GM23338 (cell line): ENCODE measurements at regions not wholly inside any gene's neighbourhood (a gene's known extent, or its start where the extent isn't known, plus 50 kb on each side); places are given as distances from the start of the nearest gene placed in this dataset.
A peak's percentile ranks its signal among the peaks of the same experiment; 100 is the strongest.

Experiments used
- ATAC-seq: fragments of 200-7000 bp; cut with Tn5 transposase; 3 replicates; pipeline ENCODE4 v1.9.1; 2020
- DNase-seq: peaks from one replicate; pipeline ENCODE4 v3.0.0-alpha.2; 2015; ENCODE audit warnings: low spot score
- H2AFZ ChIP-seq: fragments of 200-600 bp; sonication (generic); 2 replicates; pipeline ENCODE4 v1.8.0; 2016; ENCODE audit warnings: antibody characterized with exemption, mild to moderate bottlenecking, moderate library complexity
- H3F3A ChIP-seq: fragments of 200-600 bp; sonication (generic); replicated peaks from 2 replicates; pipeline ENCODE4 v1.8.0; 2017; ENCODE audit warnings: antibody characterized with exemption, mixed run types, low read depth
- H3K27ac ChIP-seq: fragments of 200-600 bp; sonication (generic); 2 replicates; pipeline ENCODE4 v1.6.1; 2016; ENCODE audit warnings: low read depth
- H3K27me3 ChIP-seq: fragments of 200-600 bp; sonication (generic); 2 replicates; pipeline ENCODE4 v1.8.0; 2016; ENCODE audit warnings: mild to moderate bottlenecking, mixed run types, moderate library complexity; ENCODE audit not compliant: insufficient read depth
- H3K36me3 ChIP-seq: fragments of 200-600 bp; sonication (generic); 2 replicates; pipeline ENCODE4 v1.8.0; 2016; ENCODE audit warnings: mild to moderate bottlenecking; ENCODE audit not compliant: insufficient read depth
- H3K4me1 ChIP-seq: fragments of 200-600 bp; sonication (generic); 2 replicates; pipeline ENCODE4 v1.8.0; 2016; ENCODE audit warnings: mild to moderate bottlenecking, moderate library complexity; ENCODE audit not compliant: insufficient read depth
- H3K4me2 ChIP-seq: fragments of 200-600 bp; sonication (generic); 2 replicates; pipeline ENCODE4 v1.7.1; 2017; ENCODE audit warnings: mixed run types
- H3K4me3 ChIP-seq: fragments of 200-600 bp; sonication (generic); 2 replicates; pipeline ENCODE4 v1.6.1; 2016; ENCODE audit warnings: mixed run types
- H3K79me2 ChIP-seq: fragments of 200-600 bp; sonication (generic); replicated peaks from 2 replicates; pipeline ENCODE4 v1.8.0; 2017; ENCODE audit warnings: mild to moderate bottlenecking; ENCODE audit not compliant: insufficient read depth
- H3K9me2 ChIP-seq: fragments of 200-600 bp; sonication (generic); 2 replicates; pipeline ENCODE4 v1.8.0; 2017; ENCODE audit not compliant: insufficient read depth
- H4K20me1 ChIP-seq: fragments of 200-600 bp; sonication (generic); replicated peaks from 2 replicates; pipeline ENCODE4 v1.8.0; 2017; ENCODE audit warnings: mild to moderate bottlenecking; ENCODE audit not compliant: insufficient read depth
- H3K27ac Mint-ChIP-seq: 2 replicates; pipeline ENCODE4 v1.8.0; 2020; ENCODE audit warnings: inconsistent platforms, mild to moderate bottlenecking, moderate library complexity, mixed read lengths
- H3K27me3 Mint-ChIP-seq: 3 replicates; pipeline ENCODE4 v1.8.0; 2022; ENCODE audit warnings: low read depth, mild to moderate bottlenecking, moderate library complexity, mixed read lengths, inconsistent platforms; ENCODE audit not compliant: insufficient read depth, poor library complexity
- H3K36me3 Mint-ChIP-seq: 3 replicates; pipeline ENCODE4 v1.8.0; 2021; ENCODE audit warnings: low read depth, mild to moderate bottlenecking, inconsistent platforms, moderate library complexity, mixed read lengths
- H3K4me1 Mint-ChIP-seq: 3 replicates; pipeline ENCODE4 v1.8.0; 2020; ENCODE audit warnings: mild to moderate bottlenecking, inconsistent platforms, mixed read lengths
- H3K4me3 Mint-ChIP-seq: 3 replicates; pipeline ENCODE4 v1.8.0; 2021; ENCODE audit warnings: moderate library complexity, mild to moderate bottlenecking, inconsistent platforms, mixed read lengths
- H3K9me3 Mint-ChIP-seq: 3 replicates; pipeline ENCODE4 v1.8.0; 2020; ENCODE audit warnings: moderate library complexity, mild to moderate bottlenecking, inconsistent platforms, mixed read lengths
- CREB1 ChIP-seq: fragments of 250-450 bp; sonication (Bioruptor Pico); IDR thresholded peaks from 2 replicates; pipeline ENCODE4 v1.5.0; 2020; ENCODE audit warnings: low read depth, mild to moderate bottlenecking, moderate library complexity
- CTCF ChIP-seq, 2 experiments: fragments of 200-600 bp in 1 of 2; sonication (generic) in 1 of 2; conservative IDR thresholded peaks; 2 replicates each; pipeline versions ENCODE4 v1.5.1 to v1.6.1; 2016 to 2017; ENCODE audit warnings: antibody characterized with exemption in 2 of 2, low read depth in 2 of 2, mild to moderate bottlenecking in 2 of 2, moderate library complexity in 1 of 2
- EZH2phosphoT487 ChIP-seq: fragments of 200-600 bp; sonication (generic); IDR thresholded peaks from one replicate; pipeline ENCODE4 v1.8.1; 2018; ENCODE audit warnings: antibody characterized with exemption; ENCODE audit not compliant: unreplicated experiment
- NANOG ChIP-seq: IDR thresholded peaks from 2 replicates; pipeline ENCODE4 v1.6.1; 2016; ENCODE audit warnings: antibody characterized with exemption, borderline replicate concordance
- POLR2AphosphoS5 ChIP-seq: IDR thresholded peaks from 2 replicates; pipeline ENCODE4 v1.6.1; 2016; ENCODE audit warnings: antibody characterized with exemption, low read depth
- REST ChIP-seq: IDR thresholded peaks from one replicate; pipeline ENCODE4 v1.6.1; 2018; ENCODE audit warnings: antibody characterized with exemption; ENCODE audit not compliant: unreplicated experiment
- ZNF114 ChIP-seq: fragments of 250-450 bp; sonication (Bioruptor Pico); IDR thresholded peaks from 2 replicates; pipeline ENCODE4 v1.5.0; 2020; ENCODE audit warnings: mild to moderate bottlenecking, moderate library complexity

- Mint-ChIP-seq H3K4me3 (no peak overlapping the region), H3K4me1 (no peaks in the 10 kb centered on the region), H3K27ac (no peak overlapping the region), H3K36me3 (peaks cover 20% of the 10 kb centered on the region; the same call in 2 of the 3 replicates), H3K9me3 (peaks cover 90% of the 10 kb centered on the region), H3K27me3 (peaks cover 4% of the 10 kb centered on the region)
- Histone ChIP-seq H3K27me3 (no peaks in the 10 kb centered on the region), H3K79me2 (no peaks in the 10 kb centered on the region), H3K4me2 (no peak overlapping the region), H3K4me1 (no peaks in the 10 kb centered on the region), H3K36me3 (no peaks in the 10 kb centered on the region), H3K9me2 (no peaks in the 10 kb centered on the region), H3K27ac (no peak overlapping the region), H2AFZ (no peak overlapping the region), H4K20me1 (no peaks in the 10 kb centered on the region), H3F3A (peaks cover 8% of the 10 kb centered on the region), H3K4me3 (no peak overlapping the region)
- no peak for DNase-seq
- no peak for ATAC-seq
- TF ChIP-seq REST: no peak
- TF ChIP-seq ZNF114 (CRISPR knock-in tag): no peak
- TF ChIP-seq POLR2AphosphoS5: no peak
- TF ChIP-seq CTCF (conservative IDR thresholded peaks at IDR 0.05; ENCODE audit: low read depth in 2 of 2): no peak
- TF ChIP-seq CREB1: no peak
- no peak for TF ChIP-seq NANOG
Observed at GRCh38 chr10:131485732-131486131, 174.2 kb upstream of the TCERG1L start.

GRCh38 chr10:131487822-131488221, 176.3 kb upstream of the TCERG1L start:
- peaks cover 89% of the 10 kb centered on the region for H3K9me3 Mint-ChIP-seq
- no peak overlapping the region for H3K4me3 Mint-ChIP-seq
- Histone ChIP-seq H3K4me2 (no peak overlapping the region), H3K79me2 (no peaks in the 10 kb centered on the region), H3K4me1 (no peaks in the 10 kb centered on the region), H3K27me3 (no peaks in the 10 kb centered on the region), H3F3A (peaks cover 8% of the 10 kb centered on the region), H3K27ac (no peak overlapping the region), H2AFZ (no peak overlapping the region), H3K4me3 (no peak overlapping the region), H4K20me1 (no peaks in the 10 kb centered on the region), H3K36me3 (no peaks in the 10 kb centered on the region), H3K9me2 (no peaks in the 10 kb centered on the region)
- no peak for ATAC-seq
- TF ChIP-seq NANOG: no peak
- peak; percentile 31 to 38; a peak in 3 of 4 replicates for TF ChIP-seq CTCF (conservative IDR thresholded peaks at IDR 0.05; ENCODE audit: low read depth in 2 of 2)
- TF ChIP-seq EZH2phosphoT487: no peak
- no peak for TF ChIP-seq REST
- peaks cover 4% of the 10 kb centered on the region for H3K27me3 Mint-ChIP-seq
- no peaks in the 10 kb centered on the region for H3K4me1 Mint-ChIP-seq
- DNase-seq: peak; percentile 2
- H3K27ac Mint-ChIP-seq: no peak overlapping the region
- peaks cover 20% of the 10 kb centered on the region; the same call in 2 of the 3 replicates for H3K36me3 Mint-ChIP-seq
